B cell (primary cell): ENCODE measurements at regions not wholly inside any gene's neighbourhood (a gene's known extent, or its start where the extent isn't known, plus 50 kb on each side); places are given as distances from the start of the nearest gene placed in this dataset.

ENCODE experiments used
- ATAC-seq: fragments of 200-7000 bp; cut with Tn5 transposase; one replicate; pipeline ENCODE4 v1.10.0; 2021; ENCODE audit warnings: low read depth, mild to moderate bottlenecking, moderate number of reproducible peaks, moderate library complexity
- CTCF ChIA-PET: fragments of 350-600 bp; sonication (Branson Sonifier 250); formaldehyde crosslinking; loops from one replicate; lab custom pipeline; 2021; ENCODE audit warnings: antibody characterized with exemption, inconsistent platforms; lab: Charles Lee
- POLR2A ChIA-PET: fragments of 350-600 bp; sonication (Branson Sonifier 250); formaldehyde crosslinking; loops from one replicate; lab custom pipeline; 2021; ENCODE audit warnings: antibody characterized with exemption; lab: Charles Lee
- DNase-seq: peaks from one replicate; pipeline ENCODE4 v3.0.0; 2013
- H2AFZ ChIP-seq: 2 replicates; pipeline ENCODE4 v1.6.1; 2012; ENCODE audit warnings: mild to moderate bottlenecking, low read depth, low read length; ENCODE audit not compliant: insufficient read depth, poor library complexity, severe bottlenecking
- H3K27ac ChIP-seq, 2 donors: 1 replicate in 1 of 2; 2 replicates in 1 of 2; pipeline ENCODE4 v1.5.1; 2012 to 2013; ENCODE audit warnings: low read length in 2 of 2, mild to moderate bottlenecking in 2 of 2, moderate library complexity in 1 of 2
- H3K27me3 ChIP-seq, 4 experiments: fragments of 200-600 bp in 1 of 4; sonication (generic) in 1 of 4; replicated peaks in 1 of 4; 1 replicate in 2 of 4; 2 replicates in 2 of 4; pipeline versions ENCODE4 v1.6.1 to v1.7.0; 2013 to 2016; ENCODE audit warnings: low read length in 3 of 4, mild to moderate bottlenecking in 2 of 4, mixed read lengths in 1 of 4, moderate library complexity in 1 of 4; ENCODE audit not compliant: insufficient read depth in 4 of 4, control insufficient read depth in 3 of 4; ENCODE audit errors: control extremely low read depth in 1 of 4
- H3K36me3 ChIP-seq, 2 experiments: replicated peaks in 1 of 2; 1 replicate in 1 of 2; 2 replicates in 1 of 2; pipeline versions ENCODE4 v1.6.1 to v1.7.1; 2013; ENCODE audit warnings: low read length in 1 of 2; ENCODE audit not compliant: insufficient read depth in 2 of 2, control insufficient read depth in 1 of 2; ENCODE audit errors: control extremely low read depth in 1 of 2, extremely low read depth in 1 of 2
- H3K4me1 ChIP-seq, 2 donors: fragments of 200-600 bp in 1 of 2; sonication (generic) in 1 of 2; 1 replicate in 1 of 2; 2 replicates in 1 of 2; pipeline versions ENCODE4 v1.5.1 to v1.6.1; 2013 to 2017; ENCODE audit warnings: low read length in 2 of 2; ENCODE audit not compliant: control insufficient read depth in 2 of 2, insufficient read depth in 2 of 2
- H3K4me2 ChIP-seq: replicated peaks from 2 replicates; pipeline ENCODE3; 2012; ENCODE audit warnings: mild to moderate bottlenecking, low read depth, low read length; ENCODE audit not compliant: poor library complexity, severe bottlenecking
- H3K4me3 ChIP-seq, 5 experiments: fragments of 200-600 bp in 1 of 5; sonication (generic) in 1 of 5; 1 replicate in 3 of 5; 2 replicates in 2 of 5; pipeline versions ENCODE4 v1.5.1 to v1.7.0; 2011 to 2016; ENCODE audit warnings: low read length in 4 of 5, mild to moderate bottlenecking in 4 of 5, low read depth in 2 of 5, control low read depth in 1 of 5, moderate library complexity in 1 of 5; ENCODE audit not compliant: insufficient read depth in 1 of 5; ENCODE audit errors: control extremely low read depth in 1 of 5, extremely low read depth in 1 of 5
- H3K79me2 ChIP-seq: fragments of 200-600 bp; sonication (generic); one replicate; pipeline ENCODE4 v1.6.0; 2016; ENCODE audit warnings: low read length; ENCODE audit not compliant: control insufficient read depth, insufficient read depth
- H3K9ac ChIP-seq: fragments of 200-600 bp; sonication (generic); 2 replicates; pipeline ENCODE4 v1.6.1; 2017; ENCODE audit warnings: mild to moderate bottlenecking, low read length, moderate library complexity
- H3K9me3 ChIP-seq, 3 donors: one replicate each; pipeline versions ENCODE4 v1.6.1 to v1.7.1; 2013; ENCODE audit warnings: low read length in 2 of 3; ENCODE audit not compliant: control insufficient read depth in 2 of 3, insufficient read depth in 1 of 3; ENCODE audit errors: control extremely low read depth in 1 of 3
- H4K20me1 ChIP-seq: 2 replicates; pipeline ENCODE4 v1.6.0; 2012; ENCODE audit warnings: mild to moderate bottlenecking, low read length; ENCODE audit not compliant: insufficient read depth, control insufficient read depth, poor library complexity, severe bottlenecking
- H3K27ac Mint-ChIP-seq: one replicate; pipeline ENCODE4 v1.8.0; 2021; ENCODE audit warnings: mixed read lengths
- H3K27me3 Mint-ChIP-seq: one replicate; pipeline ENCODE4 v1.8.0; 2021; ENCODE audit warnings: mixed read lengths
- H3K4me1 Mint-ChIP-seq: one replicate; pipeline ENCODE4 v1.8.0; 2021; ENCODE audit warnings: mixed read lengths
- H3K4me3 Mint-ChIP-seq: one replicate; pipeline ENCODE4 v1.8.0; 2021; ENCODE audit warnings: mixed read lengths
- H3K9me3 Mint-ChIP-seq: one replicate; pipeline ENCODE4 v1.8.0; 2022; ENCODE audit warnings: mixed read lengths; ENCODE audit not compliant: insufficient read depth
- CTCF ChIP-seq: fragments of 200-600 bp; IDR thresholded peaks from one replicate; pipeline ENCODE4 v1.8.0; 2022; ENCODE audit warnings: antibody characterized with exemption, mild to moderate bottlenecking
- EZH2 ChIP-seq: IDR thresholded peaks from 2 replicates; pipeline ENCODE4 v1.6.1; 2012; ENCODE audit warnings: borderline replicate concordance, low read depth, mild to moderate bottlenecking, moderate library complexity, low read length; ENCODE audit not compliant: insufficient read depth, poor library complexity, severe bottlenecking
- WGBS: methylation state at CpG from one replicate; pipeline ENCODE4 v1.1.5; 2013; ENCODE audit warnings: missing lambda C conversion rate; ENCODE audit not compliant: insufficient coverage; 5-methylcytosine and 5-hydroxymethylcytosine counted together
- intact Hi-C: fragments of 100-400 bp; cut with micrococcal nuclease; formaldehyde crosslinking; loops from one replicate; pipeline ENCODE4 v1.10.0; 2022

DNA sequence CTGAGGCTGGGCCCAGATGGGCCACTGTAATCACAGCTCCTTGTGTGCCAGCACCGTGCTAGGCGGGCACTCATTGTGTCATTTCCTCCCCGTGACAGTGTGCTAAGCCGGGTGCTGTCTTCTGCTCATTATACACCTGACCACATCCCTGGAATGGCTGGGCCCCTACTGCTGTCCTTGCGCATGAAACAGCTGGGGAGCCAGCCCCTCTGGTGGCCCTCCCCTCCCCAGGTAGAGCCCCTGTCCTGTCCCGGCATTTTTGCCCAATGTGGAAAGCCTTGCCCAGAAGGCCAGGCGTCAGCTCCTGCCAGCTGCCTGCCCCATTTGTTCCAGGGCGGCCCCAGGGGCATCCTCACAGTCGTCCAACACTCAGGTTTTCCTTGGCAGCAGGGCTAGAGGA is 107.4 kb upstream of the CASZ1 start:
- CTCF ChIA-PET, result no interaction called here
- Histone ChIP-seq H2AFZ (no peak overlapping the region), H3K27me3 (peaks cover 0 to 10% (median 0%) of the 10 kb centered on the region in 4 experiments), H4K20me1 (no peaks in the 10 kb centered on the region), H3K4me3 (no peak overlapping the region), H3K4me2 (no peak overlapping the region), H3K36me3 (no peaks in the 10 kb centered on the region), H3K79me2 (no peaks in the 10 kb centered on the region), H3K9ac (no peak overlapping the region), H3K27ac (no peak overlapping the region), H3K9me3 (no peaks in the 10 kb centered on the region), H3K4me1 (peaks cover 6 to 8% of the 10 kb centered on the region in 2 donors)
- no peak for TF ChIP-seq CTCF
- TF ChIP-seq EZH2, result no peak
- Mint-ChIP-seq H3K9me3 (no peaks in the 10 kb centered on the region), H3K27me3 (peaks cover 20% of the 10 kb centered on the region), H3K4me1 (peaks cover 10% of the 10 kb centered on the region), H3K27ac (no peak overlapping the region), H3K4me3 (no peak overlapping the region)
- DNase-seq, result no peak
- 48% methylated on average over 9 of the region's 9 CpGs for WGBS
- POLR2A ChIA-PET, result no interaction called here
- ATAC-seq, result no peak
- intact Hi-C loops, result no loop called here

GRCh38 chr1:10904396-10905358 is 107.8 kb upstream of the TARDBP start:
- peaks cover 0 to 11% (median 0%) of the 10 kb centered on the region in 4 experiments for H3K27me3 ChIP-seq
- H3K9ac ChIP-seq, result no peak overlapping the region
- H3K27ac ChIP-seq, result no peak overlapping the region
- H2AFZ ChIP-seq, result peak overlapping the region; percentile 38
- H3K4me3 ChIP-seq, result no peak overlapping the region
- H3K27me3 Mint-ChIP-seq, result peaks cover 11% of the 10 kb centered on the region
- intact Hi-C loops, result no loop called here
- TF ChIP-seq CTCF (no peak), EZH2 (no peak)
- CTCF ChIA-PET, result interaction anchor here (0.9 kb wide), 1 partner anchor 23 kb away, joined by 3 read pairs; no protein-coding TSS in a partner anchor
- peaks cover 10% of the 10 kb centered on the region for H3K4me1 Mint-ChIP-seq
- peaks cover 6 to 8% of the 10 kb centered on the region in 2 donors for H3K4me1 ChIP-seq
- DNase-seq (no peak), ATAC-seq (no peak)
- 20% methylated on average over 20 of the region's 23 CpGs for WGBS
- POLR2A ChIA-PET, result no interaction called here
- no peaks in the 10 kb centered on the region for H3K9me3 ChIP-seq
- peak overlapping the region; percentile 45 for H3K4me3 Mint-ChIP-seq
- no peaks in the 10 kb centered on the region for H4K20me1 ChIP-seq
- no peaks in the 10 kb centered on the region for H3K9me3 Mint-ChIP-seq
- H3K36me3 ChIP-seq, result no peaks in the 10 kb centered on the region
- peak overlapping the region; percentile 54 for H3K4me2 ChIP-seq
- no peak overlapping the region for H3K27ac Mint-ChIP-seq
- H3K79me2 ChIP-seq, result no peaks in the 10 kb centered on the region
